Activated T-cell treated with anti-CD3 and anti-CD28 coated beads, Interleukin-2, amount 50 U/mL, for 72 hours (primary cell): ENCODE measurements at regions not wholly inside any gene's neighbourhood (a gene's known extent, or its start where the extent isn't known, plus 50 kb on each side); places are given as distances from the start of the nearest gene placed in this dataset.
"Not testable (repeated sequence)": the region's sequence is repeated elsewhere in the genome, so short reads cannot be mapped to it uniquely, and the experiment has no call there.

ENCODE experiments used
- ATAC-seq, 2 donors: fragments of 150-1000 bp; cut with Tn5 transposase; replicated peaks in 1 of 2; 2 replicates each; pipeline ENCODE4 v1.10.0; 2021; ENCODE audit warnings: moderate library complexity in 2 of 2, mild to moderate bottlenecking in 1 of 2
- DNase-seq, 2 donors: peaks; one replicate each; pipeline ENCODE4 v3.0.0; 2021 to 2022; ENCODE audit warnings: mixed read lengths in 1 of 2
- H3K27ac Mint-ChIP-seq: one replicate; pipeline ENCODE4 v1.8.0; 2022; ENCODE audit warnings: mild to moderate bottlenecking, moderate library complexity, mixed read lengths
- H3K27me3 Mint-ChIP-seq: one replicate; pipeline ENCODE4 v1.8.0; 2022; ENCODE audit warnings: low read depth, mixed read lengths
- H3K36me3 Mint-ChIP-seq, 2 donors: one replicate each; pipeline ENCODE4 v1.8.0; 2022; ENCODE audit warnings: mixed read lengths in 2 of 2, mild to moderate bottlenecking in 1 of 2; ENCODE audit not compliant: insufficient read depth in 2 of 2
- H3K4me1 Mint-ChIP-seq: one replicate; pipeline ENCODE4 v1.8.0; 2022; ENCODE audit warnings: low read depth, mixed read lengths
- H3K4me3 Mint-ChIP-seq, 2 donors: one replicate each; pipeline ENCODE4 v1.8.0; 2022; ENCODE audit warnings: mild to moderate bottlenecking in 2 of 2, mixed read lengths in 2 of 2, moderate library complexity in 2 of 2
- H3K9me3 Mint-ChIP-seq, 2 donors: one replicate each; pipeline ENCODE4 v1.8.0; 2022; ENCODE audit warnings: mixed read lengths in 2 of 2

DNA sequence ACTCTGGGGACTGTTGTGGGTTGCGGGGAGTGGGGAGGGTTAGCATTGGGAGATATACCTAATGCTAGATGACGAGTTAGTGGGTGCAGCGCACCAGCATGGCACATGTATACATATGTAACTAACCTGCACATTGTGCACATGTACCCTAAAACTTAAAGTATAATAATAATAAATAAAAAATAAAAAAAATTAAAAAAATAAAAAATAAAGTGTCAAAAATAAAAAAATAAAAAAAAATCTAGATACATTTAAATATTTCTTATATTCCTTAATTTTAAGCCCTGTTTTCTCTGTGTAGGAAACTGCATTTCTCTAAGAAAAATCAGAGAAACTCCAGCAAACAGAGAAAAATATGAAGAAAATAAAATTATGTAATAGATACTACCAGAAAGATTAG is 52.2 kb upstream of the SGO1 start:
- not testable (repeated sequence) for ATAC-seq, H3K4me1 Mint-ChIP-seq, H3K4me3 Mint-ChIP-seq, H3K27ac Mint-ChIP-seq, DNase-seq, H3K9me3 Mint-ChIP-seq, H3K36me3 Mint-ChIP-seq
- H3K27me3 Mint-ChIP-seq, result peaks cover 12% of the 10 kb centered on the region

DNA sequence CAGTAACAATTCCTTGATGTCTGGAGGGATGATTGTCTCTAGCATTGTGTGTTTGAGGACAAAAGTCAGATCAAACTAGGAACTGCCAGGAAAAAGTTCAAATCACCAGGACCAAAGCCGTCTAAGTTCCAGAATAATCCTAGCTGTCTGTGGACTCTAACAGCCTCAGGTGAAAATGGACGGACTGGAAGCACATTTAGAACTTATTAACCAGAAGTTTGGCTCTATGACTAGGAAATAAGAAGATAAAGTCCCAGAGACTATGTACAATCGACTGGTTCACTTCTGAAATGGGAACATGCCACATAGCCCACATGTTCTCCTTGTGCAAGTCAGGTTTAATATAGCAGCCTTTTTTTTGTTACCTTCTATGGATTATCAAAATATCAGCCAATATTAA is 50.6 kb upstream of the SGO1 start:
- no peak overlapping the region for H3K4me3 Mint-ChIP-seq
- H3K4me1 Mint-ChIP-seq, result no peaks in the 10 kb centered on the region
- peaks cover 2% of the 10 kb centered on the region in 2 donors for H3K9me3 Mint-ChIP-seq
- no peaks in the 10 kb centered on the region for H3K27me3 Mint-ChIP-seq
- ATAC-seq (no peak), DNase-seq (no peak)
- peaks cover 0 to 2% of the 10 kb centered on the region in 2 donors for H3K36me3 Mint-ChIP-seq
- H3K27ac Mint-ChIP-seq, result no peak overlapping the region
